PC-9 (cell line): ENCODE measurements at regions not wholly inside any gene's neighbourhood (a gene's known extent, or its start where the extent isn't known, plus 50 kb on each side); places are given as distances from the start of the nearest gene placed in this dataset.

Experiments used
- BruUV-seq: library from RNA; stranded (reverse); fragments of 400-500 nt; replicated peaks from 2 replicates; lab custom pipeline; 2021; lab: Mats Ljungman, UMichigan
- CTCF ChIA-PET: fragments of 300-600 bp; sonication (Branson Sonifier 250); formaldehyde crosslinking; loops from one replicate; lab custom pipeline; 2022; ENCODE audit warnings: antibody characterized with exemption; lab: Charles Lee
- POLR2A ChIA-PET: fragments of 300-600 bp; sonication (Branson Sonifier 250); formaldehyde crosslinking; loops from one replicate; lab custom pipeline; 2022; ENCODE audit warnings: antibody characterized with exemption; ENCODE audit not compliant: unreplicated experiment; lab: Charles Lee
- DNase-seq, 2 experiments: peaks; one replicate each; pipeline versions ENCODE4 v3.0.0 to v3.0.0-alpha.2; 2015 to 2022; ENCODE audit warnings: mixed read lengths in 1 of 2
- H2AFZ ChIP-seq: fragments of 200-600 bp; sonication (generic); 2 replicates; pipeline ENCODE4 v1.8.1; 2017; ENCODE audit warnings: antibody characterized with exemption
- H3F3A ChIP-seq: fragments of 200-600 bp; sonication (generic); 2 replicates; pipeline ENCODE4 v1.8.1; 2017; ENCODE audit warnings: antibody characterized with exemption, mild to moderate bottlenecking, low read depth; ENCODE audit not compliant: insufficient read depth
- H3K27ac ChIP-seq: fragments of 200-600 bp; sonication (generic); 2 replicates; pipeline ENCODE4 v1.6.1; 2016; ENCODE audit warnings: mixed run types
- H3K27me3 ChIP-seq: fragments of 200-600 bp; sonication (generic); 2 replicates; pipeline ENCODE4 v1.6.1; 2016; ENCODE audit warnings: low read depth, mixed run types; ENCODE audit not compliant: insufficient read depth
- H3K36me3 ChIP-seq: fragments of 200-600 bp; sonication (generic); 2 replicates; pipeline ENCODE4 v1.6.1; 2016; ENCODE audit warnings: low read depth, mixed run types
- H3K4me1 ChIP-seq: fragments of 200-600 bp; sonication (generic); replicated peaks from 2 replicates; pipeline ENCODE4 v1.6.1; 2016; ENCODE audit warnings: mixed run types; ENCODE audit not compliant: insufficient read depth
- H3K4me2 ChIP-seq: fragments of 200-600 bp; sonication (generic); 2 replicates; pipeline ENCODE4 v1.6.1; 2017; ENCODE audit warnings: mixed run types
- H3K4me3 ChIP-seq: fragments of 200-600 bp; sonication (generic); 2 replicates; pipeline ENCODE4 v1.6.1; 2016; ENCODE audit warnings: mixed run types
- H3K79me2 ChIP-seq: fragments of 200-600 bp; sonication (generic); 2 replicates; pipeline ENCODE4 v1.6.1; 2017; ENCODE audit warnings: low read depth, mixed run types
- H3K9me2 ChIP-seq: fragments of 200-600 bp; sonication (generic); 2 replicates; pipeline ENCODE4 v1.8.1; 2017; ENCODE audit warnings: mild to moderate bottlenecking; ENCODE audit not compliant: insufficient read depth
- H3K9me3 ChIP-seq: fragments of 200-600 bp; sonication (generic); 2 replicates; pipeline ENCODE4 v1.8.1; 2016; ENCODE audit warnings: low read depth; ENCODE audit not compliant: insufficient read depth
- H4K20me1 ChIP-seq: fragments of 200-600 bp; sonication (generic); 2 replicates; pipeline ENCODE4 v1.8.1; 2017; ENCODE audit not compliant: insufficient read depth
- EZH2 ChIP-seq: fragments of 200-600 bp; sonication (generic); IDR thresholded peaks from 2 replicates; pipeline ENCODE4 v1.8.0; 2017; ENCODE audit warnings: antibody characterized with exemption, low read depth
- intact Hi-C: fragments of 100-400 bp; cut with micrococcal nuclease; formaldehyde crosslinking; loops from one replicate; pipeline ENCODE4 v1.10.0; 2022; ENCODE audit not compliant: unreplicated experiment
- TF ChIP-seq, protein P1 (sequence below): fragments of 200-600 bp; sonication (generic); conservative IDR thresholded peaks from 2 replicates; pipeline ENCODE4 v1.6.1; 2017; ENCODE audit warnings: mixed run types, antibody characterized with exemption, mild to moderate bottlenecking, moderate library complexity

DNA sequence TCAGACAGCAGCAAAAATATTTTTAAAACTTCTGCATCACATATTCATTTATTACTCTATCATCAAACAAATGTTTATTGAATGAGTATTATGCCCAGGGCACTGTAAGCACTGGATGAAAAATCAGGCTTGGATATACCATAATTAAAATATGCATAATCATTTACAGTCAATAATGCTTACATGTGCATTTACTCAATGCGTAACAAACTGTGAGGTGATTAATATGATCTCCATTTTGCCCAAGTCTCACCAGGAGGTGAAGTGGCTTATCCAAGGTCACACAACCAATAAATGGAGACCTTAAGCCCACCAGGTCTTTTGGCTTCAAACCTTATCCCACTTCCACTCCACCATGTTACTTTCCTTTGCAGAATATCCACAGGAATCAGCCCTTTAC, 117.3 kb upstream of the SLC24A5 start:
- Histone ChIP-seq H3K36me3 (no peaks in the 10 kb centered on the region), H3K27me3 (no peaks in the 10 kb centered on the region), H3K9me3 (no peaks in the 10 kb centered on the region), H3K27ac (no peak overlapping the region), H3K9me2 (no peaks in the 10 kb centered on the region), H3K4me1 (no peaks in the 10 kb centered on the region), H4K20me1 (no peaks in the 10 kb centered on the region), H3K4me3 (no peak overlapping the region), H3F3A (no peaks in the 10 kb centered on the region), H3K79me2 (no peaks in the 10 kb centered on the region), H2AFZ (no peak overlapping the region), H3K4me2 (no peak overlapping the region)
- intact Hi-C loops: no loop called here
- POLR2A ChIA-PET: no interaction called here
- no peak for DNase-seq
- CTCF ChIA-PET: no interaction called here
- no peak for TF ChIP-seq EZH2
- TF ChIP-seq, protein P1, sequence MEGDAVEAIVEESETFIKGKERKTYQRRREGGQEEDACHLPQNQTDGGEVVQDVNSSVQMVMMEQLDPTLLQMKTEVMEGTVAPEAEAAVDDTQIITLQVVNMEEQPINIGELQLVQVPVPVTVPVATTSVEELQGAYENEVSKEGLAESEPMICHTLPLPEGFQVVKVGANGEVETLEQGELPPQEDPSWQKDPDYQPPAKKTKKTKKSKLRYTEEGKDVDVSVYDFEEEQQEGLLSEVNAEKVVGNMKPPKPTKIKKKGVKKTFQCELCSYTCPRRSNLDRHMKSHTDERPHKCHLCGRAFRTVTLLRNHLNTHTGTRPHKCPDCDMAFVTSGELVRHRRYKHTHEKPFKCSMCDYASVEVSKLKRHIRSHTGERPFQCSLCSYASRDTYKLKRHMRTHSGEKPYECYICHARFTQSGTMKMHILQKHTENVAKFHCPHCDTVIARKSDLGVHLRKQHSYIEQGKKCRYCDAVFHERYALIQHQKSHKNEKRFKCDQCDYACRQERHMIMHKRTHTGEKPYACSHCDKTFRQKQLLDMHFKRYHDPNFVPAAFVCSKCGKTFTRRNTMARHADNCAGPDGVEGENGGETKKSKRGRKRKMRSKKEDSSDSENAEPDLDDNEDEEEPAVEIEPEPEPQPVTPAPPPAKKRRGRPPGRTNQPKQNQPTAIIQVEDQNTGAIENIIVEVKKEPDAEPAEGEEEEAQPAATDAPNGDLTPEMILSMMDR: no peak
- no TSS peak for BruUV-seq

DNA sequence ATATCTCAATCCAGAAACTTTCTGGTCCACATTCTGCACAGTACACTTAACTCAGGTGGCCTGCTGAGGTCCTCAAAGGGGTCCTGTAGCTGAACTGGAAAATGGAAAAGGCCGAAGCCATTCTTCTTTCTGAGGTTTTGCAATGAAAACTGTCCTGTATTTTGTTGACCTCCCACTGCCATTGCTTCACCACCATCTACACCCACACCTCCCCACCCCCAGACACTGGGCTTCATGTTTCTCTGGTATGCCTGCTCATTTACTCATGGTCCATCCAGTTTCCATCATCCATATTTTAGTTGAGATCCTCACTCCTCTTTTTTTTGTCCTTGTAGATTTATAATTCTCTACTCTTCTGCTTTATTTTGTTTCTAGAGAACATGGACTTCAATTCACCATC, 115.7 kb upstream of the SLC24A5 start:
- Histone ChIP-seq H3F3A (no peaks in the 10 kb centered on the region), H3K27me3 (no peaks in the 10 kb centered on the region), H3K9me3 (no peaks in the 10 kb centered on the region), H4K20me1 (no peaks in the 10 kb centered on the region), H2AFZ (no peak overlapping the region), H3K27ac (no peak overlapping the region), H3K4me3 (no peak overlapping the region), H3K9me2 (no peaks in the 10 kb centered on the region), H3K4me2 (no peak overlapping the region), H3K36me3 (no peaks in the 10 kb centered on the region), H3K4me1 (no peaks in the 10 kb centered on the region), H3K79me2 (no peaks in the 10 kb centered on the region)
- TF ChIP-seq, protein P1: no peak
- TF ChIP-seq EZH2: no peak
- ChIA-PET POLR2A (no interaction called here), CTCF (no interaction called here)
- no TSS peak for BruUV-seq
- no peak for DNase-seq
- intact Hi-C loops: no loop called here

DNA sequence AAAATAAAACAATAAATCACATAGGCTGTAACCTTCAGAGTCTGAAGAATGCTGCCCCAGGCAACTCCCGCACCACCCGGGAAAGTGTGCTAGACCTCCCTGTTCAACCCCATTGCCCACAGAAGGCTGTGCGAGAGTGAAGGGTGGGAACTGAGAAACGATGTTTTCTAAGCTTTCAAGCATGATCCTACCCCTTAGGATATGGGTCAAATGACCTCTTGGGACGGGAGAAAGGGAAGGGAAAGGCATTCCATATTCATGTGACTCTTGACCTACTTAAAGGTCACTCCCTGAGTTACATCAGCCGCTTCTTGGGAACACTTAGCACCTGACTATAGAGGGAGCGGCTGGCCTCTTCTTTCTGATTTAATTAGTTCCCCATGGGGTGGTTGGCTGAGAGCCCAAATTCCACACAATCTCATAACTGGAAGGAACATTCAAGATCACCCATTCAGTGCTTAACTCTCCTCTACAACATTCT, 114.7 kb upstream of the SLC24A5 start:
- intact Hi-C loops: no loop called here
- Histone ChIP-seq H3K79me2 (no peaks in the 10 kb centered on the region), H3K27ac (no peak overlapping the region), H3K9me2 (no peaks in the 10 kb centered on the region), H2AFZ (no peak overlapping the region), H3K36me3 (no peaks in the 10 kb centered on the region), H3K4me2 (no peak overlapping the region), H3K9me3 (no peaks in the 10 kb centered on the region), H3K27me3 (no peaks in the 10 kb centered on the region), H3K4me1 (no peaks in the 10 kb centered on the region), H3F3A (no peaks in the 10 kb centered on the region), H4K20me1 (no peaks in the 10 kb centered on the region), H3K4me3 (no peak overlapping the region)
- no peak for DNase-seq
- BruUV-seq: no TSS peak
- no peak for TF ChIP-seq EZH2
- TF ChIP-seq, protein P1: no peak
- ChIA-PET CTCF (no interaction called here), POLR2A (no interaction called here)
